NCI-H446 (cell line): ENCODE measurements at regions not wholly inside any gene's neighbourhood (a gene's known extent, or its start where the extent isn't known, plus 50 kb on each side); places are given as distances from the start of the nearest gene placed in this dataset.
"Not testable (repeated sequence)": the region's sequence is repeated elsewhere in the genome, so short reads cannot be mapped to it uniquely, and the experiment has no call there.

Experiments used
- DNase-seq, 2 experiments: peaks; one replicate each; lab custom pipeline; 2025; lab: John Stamatoyannopoulos, UW

GRCh38 chr15:77896147-77897112 is 181.1 kb downstream of the TBC1D2B start:
- DNase-seq = not testable (repeated sequence)

GRCh38 chr15:77895742-77896141 is 181.8 kb downstream of the TBC1D2B start:
- DNase-seq = no peak

GRCh38 chr15:77895145-77895544 is 182.4 kb downstream of the TBC1D2B start:
- not testable (repeated sequence) for DNase-seq

- not testable (repeated sequence) for DNase-seq
These were observed 183.6 kb downstream of the TBC1D2B start for GRCh38 chr15:77893671-77894640.

- DNase-seq = not testable (repeated sequence)
These were observed 184.3 kb downstream of the TBC1D2B start for GRCh38 chr15:77893246-77893645.

GRCh38 chr15:77892335-77892734 is 185.2 kb downstream of the TBC1D2B start:
- DNase-seq = no peak

- DNase-seq = not testable (repeated sequence)
These were observed 185.6 kb downstream of the TBC1D2B start for GRCh38 chr15:77891862-77892261.

- DNase-seq = peak in 1 of 2 experiments; percentile 70
These were observed 186.4 kb downstream of the TBC1D2B start for GRCh38 chr15:77890911-77891801.

GRCh38 chr15:77889828-77890725 is 187.4 kb downstream of the TBC1D2B start:
- DNase-seq = not testable (repeated sequence)

- no peak for DNase-seq
These were observed 188.3 kb downstream of the TBC1D2B start for GRCh38 chr15:77889009-77889806.

- not testable (repeated sequence) for DNase-seq
These were observed 189.7 kb downstream of the TBC1D2B start for GRCh38 chr15:77887563-77888429.

GRCh38 chr15:77886805-77887448 is 190.6 kb downstream of the TBC1D2B start:
- no peak for DNase-seq

- DNase-seq = not testable (repeated sequence)
These were observed 191.5 kb downstream of the TBC1D2B start for GRCh38 chr15:77885877-77886500.

GRCh38 chr15:77883012-77883411 is 194.5 kb downstream of the TBC1D2B start:
- DNase-seq = not testable (repeated sequence)

GRCh38 chr15:77881950-77882349 is 195.6 kb downstream of the TBC1D2B start:
- no peak for DNase-seq

- DNase-seq = not testable (repeated sequence)
These were observed 196.0 kb downstream of the TBC1D2B start for GRCh38 chr15:77881535-77881934.

GRCh38 chr15:77879466-77879865 is 198.0 kb downstream of the TBC1D2B start:
- DNase-seq = not testable (repeated sequence)
